Activated naive CD8-positive, alpha-beta T cell treated with anti-CD3 and anti-CD28 coated beads, Interleukin-2, amount 50 U/mL, for 16 hours (primary cell): ENCODE measurements at regions not wholly inside any gene's neighbourhood (a gene's known extent, or its start where the extent isn't known, plus 50 kb on each side); places are given as distances from the start of the nearest gene placed in this dataset.

Experiments used
- DNase-seq: peaks from one replicate; pipeline ENCODE4 v3.0.0-alpha.2; 2020; ENCODE audit warnings: low read depth, low spot score

DNA sequence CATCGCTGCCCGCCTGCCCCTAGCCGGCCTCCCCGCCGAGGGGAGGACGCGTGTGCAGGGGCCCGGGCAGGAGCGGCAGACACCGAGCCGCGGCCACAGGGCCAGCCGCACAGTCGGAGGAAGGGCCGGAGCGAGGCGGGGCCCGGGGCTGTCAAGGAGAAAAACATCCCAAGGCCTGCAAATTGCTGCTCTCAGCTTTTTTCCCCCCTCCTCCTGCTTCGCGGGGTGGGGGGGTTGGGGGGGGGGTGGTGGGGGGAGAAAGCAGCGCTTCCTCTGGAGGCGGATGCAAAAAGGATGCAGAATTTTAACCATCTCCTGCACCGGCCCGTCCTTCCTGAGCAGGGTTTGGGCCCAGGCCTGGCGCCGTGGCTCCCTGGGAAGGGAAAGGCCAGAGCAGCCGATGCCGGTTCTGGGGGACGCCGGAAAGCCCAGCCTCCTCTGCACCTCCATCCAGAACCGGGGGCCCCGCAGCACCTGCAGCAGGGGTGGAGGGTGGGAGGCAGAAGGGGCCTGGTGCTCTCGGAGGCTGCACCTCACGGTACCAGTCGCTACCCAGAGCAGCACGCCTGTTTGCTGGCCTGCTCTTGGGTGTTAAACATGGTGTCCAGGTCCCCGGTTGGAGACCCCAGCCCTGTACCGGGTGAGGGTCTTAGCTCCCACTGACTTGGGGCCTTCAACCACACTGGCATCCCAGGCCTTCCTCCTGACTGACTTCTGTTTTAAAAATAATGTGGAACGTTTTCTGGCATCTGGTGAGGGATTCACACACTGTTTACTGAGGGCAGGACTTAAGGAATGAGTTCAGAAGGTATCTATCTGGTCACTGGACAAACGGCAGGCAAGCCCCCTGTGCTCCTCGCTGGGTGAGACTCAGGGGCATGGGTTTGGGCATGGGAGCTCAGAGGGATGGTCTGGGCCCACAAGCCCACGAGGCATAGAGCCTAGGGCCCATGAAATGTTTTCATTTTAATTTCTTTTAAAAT is 77.4 kb upstream of the WNT7B start:
- no peak for DNase-seq

DNA sequence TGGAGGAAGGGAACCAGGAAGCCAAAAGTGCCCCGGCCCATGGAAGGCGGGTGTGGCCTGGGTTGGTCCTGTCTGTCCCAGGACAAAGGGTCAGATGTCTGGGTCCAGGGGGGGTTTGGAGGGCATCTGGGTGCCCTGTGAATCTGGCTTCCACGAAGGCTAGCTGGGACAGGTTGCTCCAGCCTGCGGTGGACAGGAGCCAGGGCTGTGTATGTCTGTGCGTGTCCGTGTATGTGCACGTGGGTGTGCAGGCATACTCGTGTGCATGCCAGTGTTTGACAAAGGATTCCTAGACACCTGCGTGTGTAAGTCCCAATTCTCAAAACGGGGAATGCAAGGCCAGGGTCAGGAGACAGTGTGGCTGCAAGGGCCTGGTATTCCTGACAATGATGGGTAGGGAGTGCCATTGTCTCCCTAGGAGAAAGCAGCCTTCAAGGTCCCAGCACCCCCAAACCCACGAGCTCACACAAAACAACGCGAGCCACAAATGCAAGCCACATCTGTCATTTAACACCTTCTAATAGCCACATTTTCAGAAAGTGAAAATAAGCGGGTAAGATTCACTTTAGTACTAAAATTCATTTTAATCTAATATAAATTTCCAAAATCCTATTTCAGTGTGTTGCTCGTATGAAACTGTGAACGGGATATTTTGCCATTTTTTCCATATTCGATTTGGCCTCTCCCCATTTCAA is 78.4 kb upstream of the WNT7B start:
- no peak for DNase-seq

DNA sequence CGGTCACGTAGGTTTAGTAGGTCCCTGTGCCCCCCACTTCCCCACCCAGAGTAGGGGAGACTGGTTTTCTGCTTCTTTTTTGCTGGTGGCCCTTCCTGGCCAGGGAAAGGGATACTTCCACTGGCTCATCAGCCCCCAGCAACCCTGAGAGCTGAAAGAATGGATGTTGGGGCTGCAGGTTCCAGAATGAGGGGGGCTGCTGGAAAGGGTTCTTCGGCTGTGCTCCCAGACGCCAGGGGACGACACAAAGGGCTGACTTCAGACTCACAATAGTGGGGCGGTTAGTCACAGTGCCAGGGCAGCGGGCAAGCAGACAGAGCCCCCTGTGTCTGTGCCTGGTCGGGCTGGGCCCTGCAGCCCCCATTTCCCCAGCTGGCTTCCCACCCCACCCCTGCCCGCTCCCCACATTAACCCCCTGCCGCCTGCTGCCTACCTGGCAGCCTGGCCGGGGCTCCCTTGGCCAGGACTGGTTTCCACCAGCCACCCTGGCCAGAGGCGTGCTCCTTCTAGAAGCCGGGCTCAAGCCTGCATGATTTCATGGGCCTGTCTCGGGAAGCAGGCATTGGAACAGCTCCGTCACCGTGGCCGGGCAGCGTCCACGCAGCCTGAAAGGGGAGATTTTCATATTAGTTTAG is 79.1 kb upstream of the WNT7B start:
- no peak for DNase-seq

DNA sequence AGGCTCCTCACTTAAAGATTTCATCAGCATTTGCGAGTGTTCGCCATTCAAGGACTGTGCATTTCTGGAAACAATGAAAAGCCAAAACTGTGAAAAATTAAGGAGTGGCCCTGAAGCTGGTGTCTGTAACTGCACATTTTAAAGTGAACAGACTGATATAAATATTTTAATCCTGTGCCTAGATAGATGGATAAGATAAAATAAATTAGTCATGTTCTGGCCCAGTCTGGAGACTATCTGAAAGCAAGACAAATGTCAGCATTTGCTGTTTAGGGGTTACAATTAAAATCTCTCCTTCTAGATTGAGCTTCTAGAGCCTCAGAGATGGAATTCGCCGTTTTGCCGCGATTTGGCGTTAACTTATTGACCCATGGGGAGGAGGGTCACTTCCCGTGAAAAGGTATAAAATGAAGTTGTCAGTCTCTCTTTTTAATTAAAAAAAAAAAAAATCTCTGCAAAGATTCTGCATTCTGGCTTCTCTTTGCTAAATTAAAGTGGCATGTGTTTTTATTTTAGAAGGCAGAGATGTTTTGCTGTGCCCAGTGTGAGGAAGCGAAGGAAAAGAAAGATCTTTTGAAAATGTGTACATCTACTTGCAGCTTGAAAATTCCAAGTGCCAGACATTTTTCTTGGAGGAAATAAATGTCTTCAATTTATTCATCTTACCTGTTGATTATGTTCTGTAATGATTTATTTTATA is 79.7 kb upstream of the WNT7B start:
- no peak for DNase-seq

DNA sequence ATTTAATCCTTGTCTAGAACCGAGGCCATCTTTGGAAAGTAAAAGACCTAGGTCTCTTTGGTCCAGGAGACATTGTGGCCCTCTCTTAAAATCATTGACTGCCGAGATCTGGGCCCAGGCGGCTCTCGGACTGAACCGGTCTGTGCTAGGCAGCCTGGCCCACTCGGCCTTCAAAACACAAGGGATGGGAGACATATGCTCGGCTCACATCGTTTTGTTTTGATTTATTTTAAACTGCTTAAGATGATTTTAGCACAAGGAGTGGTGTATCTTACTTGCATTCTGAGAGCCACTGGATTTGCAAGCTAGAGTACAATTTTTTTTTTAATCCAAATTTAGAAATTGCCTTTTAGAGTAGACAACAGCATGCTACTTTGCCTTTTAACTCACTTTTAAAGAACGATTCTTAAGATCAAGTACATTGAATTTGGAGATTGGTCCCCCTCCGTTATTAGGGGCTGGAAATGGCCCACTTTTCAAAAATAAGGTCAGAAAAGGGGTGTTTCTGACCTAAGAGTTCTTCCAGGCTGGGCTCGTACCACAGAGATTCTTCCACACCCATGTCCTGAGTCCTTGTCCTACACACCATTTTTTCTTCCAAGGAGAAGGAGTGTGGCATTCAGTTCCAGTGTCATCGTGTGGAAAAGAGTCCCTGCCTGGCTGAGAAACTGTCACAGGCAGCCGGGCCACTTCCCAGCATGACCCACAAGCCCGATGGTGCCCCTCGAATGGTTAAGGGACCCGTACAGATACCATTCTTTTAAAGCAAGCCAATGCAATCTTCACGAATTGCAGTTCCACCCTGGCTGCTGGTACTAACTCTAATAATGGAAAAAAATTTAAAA is 80.5 kb upstream of the WNT7B start:
- no peak for DNase-seq

DNA sequence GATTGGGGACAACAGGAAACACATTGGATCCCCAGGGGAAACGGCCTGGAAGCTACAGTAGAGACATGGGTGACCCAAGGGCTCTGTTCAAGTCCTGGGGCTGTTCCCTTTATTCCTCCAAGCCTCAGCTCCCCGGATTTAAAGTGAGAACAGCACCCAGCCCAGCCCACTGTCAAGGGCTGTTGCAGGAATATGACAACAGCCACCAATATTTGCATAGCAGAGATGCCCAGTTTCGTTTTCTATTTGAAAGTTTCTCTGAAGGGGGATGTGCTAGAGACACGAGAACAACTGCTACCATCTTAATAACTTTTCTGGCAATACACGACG is 81.1 kb upstream of the WNT7B start:
- no peak for DNase-seq

DNA sequence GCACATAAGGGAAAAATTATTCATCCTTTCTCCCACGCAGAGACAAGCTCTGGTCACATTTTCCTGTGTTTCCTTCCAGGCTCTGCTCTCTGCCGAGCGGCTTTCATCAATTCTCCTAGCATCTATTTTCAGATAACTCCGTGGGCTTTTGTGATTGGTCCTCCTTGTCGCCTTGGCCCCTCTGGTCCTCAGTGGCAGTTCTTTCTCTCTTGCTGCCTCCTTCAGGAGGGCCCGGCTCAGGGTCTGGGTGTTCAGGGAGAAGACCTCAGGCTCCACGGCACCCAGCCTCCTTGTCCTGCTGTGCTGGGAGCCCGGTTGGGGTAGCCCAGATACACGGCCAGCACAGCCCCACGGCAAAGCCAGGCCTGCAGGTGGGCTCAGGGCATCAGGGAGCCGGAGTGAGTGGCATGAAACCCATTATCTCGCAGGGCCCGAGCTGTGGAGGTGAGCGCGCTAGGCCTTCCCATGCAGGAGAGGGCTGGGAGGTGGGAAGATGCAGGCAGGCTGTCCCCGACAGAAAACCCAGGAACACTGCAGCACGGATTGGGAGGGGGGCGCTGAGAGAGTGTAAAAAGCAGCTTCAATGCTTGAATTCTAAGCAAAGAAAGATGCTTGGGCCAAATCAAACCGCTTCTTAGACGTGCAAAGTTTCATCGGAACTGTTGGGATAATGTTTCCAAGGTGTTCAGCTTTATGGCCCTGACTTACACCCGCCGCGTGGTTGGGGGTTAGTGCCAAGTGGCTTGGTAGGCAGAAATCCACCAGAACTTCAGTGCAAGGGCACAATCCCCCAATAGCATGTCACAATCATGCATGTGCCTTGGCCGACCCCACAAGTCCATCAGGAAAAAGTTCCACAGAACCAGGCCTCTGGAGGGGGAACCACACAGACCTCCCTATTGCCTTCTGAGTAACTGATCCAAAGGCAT is 81.9 kb upstream of the WNT7B start:
- no peak for DNase-seq

DNA sequence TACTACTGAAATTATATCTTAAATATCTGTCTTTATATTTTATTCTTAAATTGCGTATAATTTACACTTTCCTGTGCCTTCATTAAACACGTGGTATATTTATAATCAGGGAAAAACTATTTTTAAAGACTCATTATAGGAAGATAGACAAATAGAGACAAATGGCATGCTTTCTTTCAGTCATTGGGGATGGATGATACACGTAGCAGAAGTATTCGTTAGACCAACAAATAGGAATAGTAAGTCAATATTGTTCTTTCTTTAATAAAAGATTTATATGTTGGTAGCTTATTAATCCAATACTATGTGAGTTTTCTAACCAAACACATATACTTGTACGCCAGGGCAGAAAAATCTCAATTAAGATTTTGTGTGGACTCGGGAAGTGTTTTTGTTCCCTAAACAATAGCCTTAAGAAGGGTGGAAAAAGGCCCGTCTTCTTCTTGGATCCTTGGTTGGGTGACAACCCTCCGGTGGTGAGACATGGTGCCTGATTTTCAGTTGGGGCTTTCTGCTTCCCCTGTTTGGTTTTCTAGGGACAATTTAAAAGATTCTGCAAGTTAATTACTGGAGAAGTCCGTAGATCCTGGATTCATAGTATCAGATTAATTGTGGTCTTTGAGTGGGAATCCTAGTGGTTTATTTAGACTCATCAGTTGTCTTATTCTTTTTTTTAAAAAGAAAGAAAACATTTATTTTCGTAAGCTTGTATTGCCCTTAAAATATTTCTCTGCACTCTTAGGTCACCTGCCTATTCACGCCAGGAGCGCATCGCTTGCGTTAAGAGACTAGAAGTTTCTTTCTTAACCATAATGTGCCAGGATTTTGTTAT is 83.5 kb upstream of the WNT7B start:
- no peak for DNase-seq

DNA sequence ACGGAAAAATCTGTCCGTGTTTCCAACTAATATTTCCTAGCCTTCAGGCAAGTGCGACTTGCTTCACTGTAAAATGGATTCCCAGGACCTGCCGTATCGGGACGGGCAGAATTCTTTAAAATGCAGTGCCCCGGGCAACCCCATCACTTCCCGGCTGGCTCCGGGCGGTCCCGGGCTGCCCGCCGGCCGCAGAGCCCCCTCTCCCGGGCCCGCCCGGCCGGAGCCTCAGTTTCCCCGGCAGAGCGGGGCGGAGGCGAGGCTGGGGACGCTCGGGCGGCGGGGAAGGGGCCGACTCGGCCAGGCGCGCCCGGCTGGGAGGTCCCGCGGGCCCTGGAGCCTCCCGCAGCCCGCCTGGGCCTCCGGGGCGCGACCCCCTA is 84.2 kb upstream of the WNT7B start:
- DNase-seq = no peak

DNA sequence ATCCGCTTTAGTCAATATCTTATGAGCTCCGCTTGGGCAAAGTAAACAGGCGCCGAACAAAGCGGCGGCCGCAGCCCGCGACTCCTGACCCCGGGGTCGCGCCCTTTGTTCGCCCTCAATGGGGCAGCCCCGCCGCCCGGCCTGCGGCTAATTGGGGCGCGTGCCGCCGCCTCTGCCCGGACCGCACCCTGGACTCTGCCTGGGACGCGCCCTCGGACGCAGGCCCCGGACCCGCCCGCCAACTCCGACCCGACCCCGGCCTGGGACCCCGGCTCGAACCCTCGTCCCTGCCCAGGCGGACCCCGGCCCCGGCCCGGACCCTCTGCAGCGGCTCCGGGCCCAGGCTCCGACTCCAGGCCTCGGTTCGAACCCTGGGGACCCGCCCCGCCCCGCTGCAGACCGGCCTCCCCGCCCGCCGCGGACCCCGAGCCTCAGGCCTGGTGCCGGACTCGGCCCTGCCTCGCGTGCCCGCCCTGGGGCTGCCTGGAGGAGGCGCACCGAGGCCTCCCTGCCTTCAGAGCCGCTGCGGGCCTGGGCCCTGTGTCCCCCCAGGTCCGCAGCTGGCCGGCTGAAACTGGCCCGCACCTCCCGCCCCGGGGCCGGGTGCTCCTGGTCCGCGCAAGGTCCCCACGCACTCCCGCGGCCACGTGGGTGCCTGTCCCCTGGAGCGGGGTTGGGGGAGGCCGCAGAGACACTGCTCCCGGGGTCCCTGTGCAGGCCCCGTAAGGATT is 84.7 kb upstream of the WNT7B start:
- no peak for DNase-seq

DNA sequence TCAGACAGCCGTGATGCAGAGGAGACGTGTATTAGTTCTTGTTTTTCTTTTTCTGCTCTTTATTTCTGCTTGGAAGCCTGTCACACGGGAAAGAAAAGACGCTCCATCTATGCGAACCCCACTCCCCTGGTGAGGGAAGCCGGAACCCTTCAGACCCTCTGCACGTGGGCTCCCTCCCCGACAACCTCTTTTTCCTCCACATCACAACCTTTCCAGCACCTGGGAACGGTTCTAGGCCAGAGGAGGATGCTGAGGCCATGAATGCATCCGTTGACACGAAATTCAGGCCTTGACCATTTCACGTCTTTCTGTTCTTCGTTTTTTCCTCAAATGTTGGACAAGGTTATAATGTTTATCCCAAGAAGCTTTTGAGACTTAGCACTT is 85.3 kb upstream of the WNT7B start:
- DNase-seq = no peak

DNA sequence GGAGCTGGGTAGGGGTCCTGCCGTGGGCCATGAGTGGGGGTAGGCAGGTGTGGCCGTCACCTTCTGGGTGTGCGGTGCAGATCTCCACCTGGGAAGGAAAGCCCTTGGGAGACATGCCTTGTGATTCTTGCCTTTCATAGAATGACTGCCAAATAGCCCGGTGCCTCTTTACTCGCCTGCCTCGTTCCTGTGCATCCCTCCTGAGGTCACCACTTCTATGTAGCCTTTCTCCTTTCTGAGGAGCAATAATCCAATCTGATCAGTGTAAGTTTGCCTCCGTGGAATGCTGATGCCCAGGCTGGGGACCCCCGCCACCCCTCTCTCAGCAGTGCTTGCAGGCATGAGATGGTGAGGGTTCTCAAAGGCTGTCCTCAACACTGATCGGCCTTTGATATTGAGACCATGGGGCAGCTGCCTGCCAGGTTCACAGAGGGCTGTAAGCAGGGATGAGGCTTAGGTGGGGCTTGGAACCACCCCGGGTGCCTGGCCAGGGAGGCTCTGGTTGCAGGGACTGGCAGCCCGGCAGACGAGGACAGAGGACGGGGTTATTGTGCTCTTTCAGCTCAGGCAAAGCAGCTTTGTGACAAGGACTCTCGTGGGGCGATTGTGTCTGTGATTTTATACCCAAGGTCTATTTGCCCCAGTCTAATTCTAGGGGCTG is 86.1 kb upstream of the WNT7B start:
- no peak for DNase-seq

DNA sequence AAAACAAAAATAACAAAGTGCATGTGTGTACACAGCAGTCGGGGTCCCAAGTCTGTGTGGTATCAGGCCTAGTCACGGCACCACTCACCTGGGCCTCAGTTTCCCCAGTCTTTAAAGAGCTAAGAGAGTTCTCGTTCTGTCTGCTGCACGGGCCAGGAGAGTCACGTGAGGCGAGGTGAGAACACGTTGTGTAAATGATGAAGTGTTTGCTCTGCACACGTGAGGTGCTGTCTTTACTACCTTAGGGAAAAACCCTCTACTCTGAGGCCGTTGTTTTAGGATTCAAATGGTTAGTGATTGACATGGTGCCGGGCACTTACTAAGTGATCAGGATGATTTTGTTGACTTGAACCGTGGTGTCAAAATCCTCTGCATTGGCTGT is 86.5 kb upstream of the PPARA start:
- no peak for DNase-seq

DNA sequence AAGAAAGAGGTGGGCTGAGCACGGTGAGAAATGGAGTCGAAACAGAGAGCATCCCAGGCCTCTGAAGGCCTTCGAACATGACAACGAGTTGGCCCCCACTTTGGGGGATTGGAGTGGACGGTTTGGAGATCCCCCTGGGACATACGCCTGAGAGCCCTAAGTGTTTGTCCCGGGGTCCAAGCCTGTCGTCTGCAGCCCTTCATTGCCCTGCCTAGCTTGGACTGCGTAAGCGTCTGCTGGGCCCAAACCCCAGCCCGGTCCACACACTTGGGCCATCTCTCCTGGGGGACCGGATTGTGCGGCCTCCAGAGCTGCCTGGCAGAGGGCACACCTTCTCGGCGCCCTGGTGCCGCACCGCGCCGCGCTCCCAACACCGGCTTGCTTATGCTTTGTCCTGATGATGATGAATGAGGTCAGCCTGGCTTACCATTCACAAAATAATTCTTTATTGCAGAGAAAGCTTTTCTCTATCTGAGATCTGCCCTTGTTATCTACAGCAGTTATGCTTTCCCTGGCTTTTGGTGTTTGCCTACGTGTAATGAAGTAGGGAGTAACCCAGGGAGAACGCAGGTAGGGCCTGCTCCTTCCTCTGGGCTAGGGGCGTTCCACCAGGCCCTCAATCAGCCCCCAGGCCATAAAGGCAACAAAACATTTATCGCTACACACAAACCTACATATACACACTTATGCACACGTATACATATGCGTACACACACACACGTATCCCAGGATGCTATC is 85.9 kb upstream of the PPARA start:
- no peak for DNase-seq

DNA sequence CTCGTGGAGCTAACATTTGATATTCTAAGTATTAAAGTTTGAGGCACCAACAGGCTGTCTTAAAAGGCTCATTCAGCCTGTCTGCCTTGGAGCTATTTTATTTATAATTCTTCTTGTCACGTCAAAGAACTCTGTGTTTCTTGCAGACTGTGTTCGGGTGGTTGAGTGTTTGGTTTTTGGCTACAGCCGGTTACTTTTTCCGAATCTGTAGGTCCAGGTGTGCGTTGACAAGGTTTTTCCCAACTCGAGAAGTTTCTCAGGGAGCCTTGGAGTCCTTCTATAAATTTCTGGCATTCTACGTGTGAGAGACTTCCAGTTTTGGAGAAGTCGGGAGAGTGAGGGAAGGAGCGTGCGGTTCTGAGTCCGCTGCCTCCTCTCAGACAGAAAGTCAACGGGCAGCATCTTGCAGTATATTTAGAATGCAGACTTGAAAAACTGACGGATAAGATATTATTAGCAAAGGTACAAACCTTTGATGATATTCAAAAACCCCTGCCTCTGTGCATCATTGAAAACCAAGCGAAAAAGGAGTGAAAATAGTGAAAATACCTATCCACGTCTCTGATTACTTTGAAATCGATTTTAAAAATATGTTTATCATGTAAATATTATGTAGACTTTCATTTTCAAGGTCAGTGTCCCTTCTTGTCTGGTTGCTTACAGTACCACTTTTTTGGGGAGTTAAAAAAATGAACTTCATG is 85.2 kb upstream of the PPARA start:
- DNase-seq = no peak

DNA sequence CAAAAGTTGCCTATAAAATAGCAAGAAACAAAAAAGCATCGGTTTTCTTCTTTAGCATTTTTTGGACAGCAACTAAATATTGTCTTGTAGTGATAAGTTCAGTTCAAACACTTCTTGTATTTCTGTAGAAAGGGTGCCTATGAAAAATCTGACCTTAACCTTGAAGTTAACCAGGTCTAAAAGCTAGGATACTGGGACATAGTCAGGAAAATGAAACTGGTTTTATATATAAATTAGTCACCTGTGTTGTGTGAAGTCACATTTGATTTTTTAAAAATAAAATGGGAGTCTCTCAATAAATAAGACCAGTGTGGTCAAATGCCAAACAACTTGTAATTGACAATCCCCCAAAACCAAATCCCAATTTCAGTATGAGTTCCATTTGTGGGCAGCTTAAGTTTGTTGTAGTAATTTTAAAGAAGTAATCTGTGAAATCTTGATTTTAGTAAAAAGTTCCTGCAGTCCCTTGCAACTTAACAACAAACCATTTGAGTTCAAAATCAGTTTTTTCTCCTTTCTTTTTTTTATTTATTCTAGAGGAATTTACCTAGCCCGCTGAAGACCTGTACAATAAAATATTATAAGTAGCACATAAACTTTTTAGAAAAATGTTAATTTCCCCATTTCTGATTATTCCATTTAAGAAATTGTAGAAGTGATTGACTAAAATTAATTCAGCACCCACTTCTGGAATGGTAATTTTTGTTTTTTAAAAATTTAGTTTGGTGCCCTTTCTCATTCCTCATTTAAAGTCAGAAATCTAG is 84.5 kb upstream of the PPARA start:
- no peak for DNase-seq
